ENCODE measurements at regions not wholly inside any gene's neighbourhood (a gene's known extent, or its start where the extent isn't known, plus 50 kb on each side); places are given as distances from the start of the nearest gene placed in this dataset.
"Not testable (repeated sequence)": the region's sequence is repeated elsewhere in the genome, so short reads cannot be mapped to it uniquely, and the experiment has no call there.

GRCh38 chr4:33064238-33064637 lies 2344.1 kb downstream of the PCDH7 start:
- DNase-seq, result no peak

GRCh38 chr4:33065749-33066148 lies 2345.6 kb downstream of the PCDH7 start:
- DNase-seq, result no peak

GRCh38 chr4:33067221-33067620 lies 2347.1 kb downstream of the PCDH7 start:
- DNase-seq, result no peak

GRCh38 chr4:33068539-33068938 lies 2348.4 kb downstream of the PCDH7 start:
- DNase-seq, result no peak

- no peak for DNase-seq
Observed at GRCh38 chr4:33071535-33071934, 2351.4 kb downstream of the PCDH7 start.

DNA sequence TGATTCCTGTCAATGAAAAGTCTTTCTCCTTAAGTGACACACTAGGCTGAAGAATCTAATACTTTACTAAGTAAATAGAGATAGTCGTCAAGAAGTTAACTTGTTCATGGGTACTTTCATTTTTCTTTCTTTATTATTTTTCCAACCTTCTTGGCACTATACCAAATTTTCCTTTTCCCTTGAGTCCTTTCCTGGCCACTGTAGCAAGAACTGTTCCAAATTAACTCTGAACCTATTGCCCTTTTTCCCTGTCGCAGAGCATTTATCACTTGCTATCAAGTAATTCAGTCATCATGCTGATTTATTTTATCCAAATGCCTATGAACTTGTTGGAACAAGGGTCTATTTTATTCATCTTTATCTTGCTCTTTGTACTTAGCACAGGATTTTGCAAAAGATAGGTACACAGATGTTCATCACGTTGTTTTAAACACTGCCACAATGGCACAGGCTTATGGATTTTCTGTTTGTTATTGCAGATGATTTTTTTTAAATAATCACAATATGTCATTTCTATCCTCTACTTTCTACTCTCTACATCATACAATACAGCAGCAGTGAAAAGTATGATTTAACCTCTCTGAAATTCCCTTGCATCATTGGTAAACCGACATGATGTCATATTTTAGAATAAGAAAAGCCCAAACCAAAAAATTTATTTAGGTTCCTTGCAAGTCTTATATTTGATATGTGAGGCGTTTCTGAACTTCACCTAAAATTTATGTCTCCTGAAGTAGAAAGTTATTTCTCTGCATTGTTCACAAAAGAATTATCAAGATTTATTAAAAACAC lies 2352.3 kb downstream of the PCDH7 start:
- DNase-seq, result no peak

DNA sequence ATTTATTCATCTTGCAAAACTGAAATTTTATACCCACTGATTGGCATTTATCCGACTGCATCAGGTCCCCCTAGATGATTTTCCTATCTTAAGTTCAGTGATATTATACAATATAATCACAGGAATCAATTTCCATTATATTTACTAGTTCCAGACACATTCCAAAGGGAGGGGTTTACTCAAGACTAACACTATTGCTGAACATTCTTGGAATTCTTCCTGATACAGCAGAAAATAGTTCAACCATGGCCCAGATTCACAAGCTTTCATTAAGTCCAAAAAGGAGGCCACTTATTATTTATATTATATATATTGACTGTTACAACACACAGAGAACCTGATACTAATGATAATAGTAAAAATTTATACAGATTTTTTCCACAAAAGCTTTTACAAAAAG lies 2353.6 kb downstream of the PCDH7 start:
- DNase-seq, result no peak

DNA sequence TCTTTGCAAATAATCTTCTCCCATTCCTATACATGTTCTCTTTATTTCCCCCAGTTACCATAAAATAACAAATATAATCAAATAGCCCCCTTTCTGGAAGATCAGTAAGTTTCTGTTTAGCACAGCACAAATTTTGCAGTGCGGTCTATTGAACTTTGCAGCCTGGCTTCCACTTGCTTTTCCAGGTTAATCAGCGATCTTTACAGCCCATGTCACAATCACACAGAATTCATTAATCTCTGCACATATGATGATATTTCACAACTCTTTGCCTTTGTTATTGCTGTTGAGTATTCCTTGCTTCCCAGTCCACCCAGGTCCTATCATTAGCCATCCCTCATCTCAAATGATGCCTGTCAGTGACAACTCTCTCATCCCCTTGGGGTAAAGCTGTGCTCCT lies 2358.0 kb downstream of the PCDH7 start:
- no peak for DNase-seq

GRCh38 chr4:33080275-33080674 lies 2360.1 kb downstream of the PCDH7 start:
- no peak for DNase-seq

DNA sequence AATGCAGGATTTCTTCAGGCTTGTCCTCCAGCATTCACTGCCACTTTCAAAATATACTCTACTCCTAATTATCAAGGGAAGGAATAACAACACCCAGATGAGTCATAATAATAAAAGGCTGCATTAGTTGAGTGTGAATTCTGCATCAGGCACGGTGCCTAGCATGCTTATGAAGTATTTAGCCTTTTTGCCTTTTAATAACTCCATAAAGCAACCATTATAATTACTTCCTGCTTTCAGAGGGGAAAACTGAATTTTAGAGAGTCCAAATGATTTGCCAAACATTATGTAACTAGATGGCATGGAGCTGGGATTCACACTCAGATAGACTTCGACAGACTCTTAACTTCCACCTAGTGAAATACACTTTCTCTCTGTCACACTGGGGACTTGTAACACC lies 2365.5 kb downstream of the PCDH7 start:
- no peak for DNase-seq

DNA sequence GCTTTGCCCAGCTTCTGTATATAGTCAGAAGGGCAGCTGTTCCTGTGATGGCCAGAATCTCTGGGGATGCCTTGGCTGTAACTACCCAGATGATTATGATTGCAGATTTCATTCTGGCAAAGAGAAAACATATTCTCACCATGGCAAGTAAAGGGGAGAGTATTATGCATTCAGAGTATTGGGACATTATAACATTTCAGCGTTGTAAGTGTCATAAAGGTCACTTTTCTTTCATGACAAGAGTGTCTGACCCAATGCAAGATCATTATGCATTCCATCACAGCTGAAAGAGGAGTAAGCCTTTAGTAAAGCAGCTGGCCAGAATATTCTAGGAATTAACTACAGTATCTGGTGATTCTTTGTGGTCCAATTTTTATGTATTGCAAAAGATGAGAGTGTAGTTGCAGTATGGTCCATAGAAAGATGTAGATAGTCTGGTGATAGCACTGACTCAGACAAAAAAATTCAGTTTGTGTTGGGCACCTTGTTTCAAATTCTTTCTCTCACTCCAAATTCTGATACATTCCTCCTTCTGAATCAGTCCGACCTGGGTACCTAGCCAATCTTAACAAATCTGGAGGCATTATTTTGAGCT lies 2366.3 kb downstream of the PCDH7 start:
- DNase-seq, result no peak

- no peak for DNase-seq
Observed at GRCh38 chr4:33088713-33089112, 2368.5 kb downstream of the PCDH7 start.

DNA sequence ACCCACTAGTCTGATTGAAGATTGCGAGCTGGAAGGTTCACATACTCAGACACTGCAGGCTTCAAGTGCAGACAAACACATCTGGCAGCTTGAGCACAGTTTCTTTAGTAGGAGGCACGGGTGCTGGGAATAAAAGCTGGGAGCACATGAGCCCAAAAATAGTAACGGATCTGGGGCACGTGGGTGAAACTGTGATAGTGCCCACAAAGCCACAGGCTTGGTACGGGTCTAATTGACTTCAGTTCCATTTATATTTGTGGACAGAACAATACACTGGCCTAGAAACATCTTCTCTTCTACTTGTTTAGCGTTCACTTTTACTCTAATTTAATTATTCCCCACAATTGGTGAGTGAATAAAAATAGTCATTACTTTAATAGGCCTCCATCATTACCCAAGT lies 2370.7 kb downstream of the PCDH7 start:
- no peak for DNase-seq

DNA sequence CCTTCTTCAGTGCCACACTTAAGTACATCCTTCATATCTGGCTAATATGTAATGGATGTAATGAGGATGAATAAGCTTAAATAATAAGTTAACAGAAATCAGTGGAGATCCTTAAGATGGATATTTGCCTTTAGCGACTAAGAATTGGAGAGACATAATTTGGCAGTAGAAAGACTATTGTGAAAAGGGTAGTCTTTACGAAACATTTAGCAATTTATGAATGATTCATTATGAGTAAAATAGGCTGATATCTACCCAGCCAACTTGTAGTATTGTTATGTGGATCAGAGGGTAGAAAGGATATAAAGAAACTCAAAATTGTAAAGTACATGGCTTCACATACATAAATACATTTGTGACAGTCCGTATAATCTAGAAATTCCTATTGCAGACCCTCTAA lies 2371.8 kb downstream of the PCDH7 start:
- DNase-seq, result no peak

- DNase-seq, result no peak
Observed at GRCh38 chr4:33104273-33104672, 2384.1 kb downstream of the PCDH7 start.

DNA sequence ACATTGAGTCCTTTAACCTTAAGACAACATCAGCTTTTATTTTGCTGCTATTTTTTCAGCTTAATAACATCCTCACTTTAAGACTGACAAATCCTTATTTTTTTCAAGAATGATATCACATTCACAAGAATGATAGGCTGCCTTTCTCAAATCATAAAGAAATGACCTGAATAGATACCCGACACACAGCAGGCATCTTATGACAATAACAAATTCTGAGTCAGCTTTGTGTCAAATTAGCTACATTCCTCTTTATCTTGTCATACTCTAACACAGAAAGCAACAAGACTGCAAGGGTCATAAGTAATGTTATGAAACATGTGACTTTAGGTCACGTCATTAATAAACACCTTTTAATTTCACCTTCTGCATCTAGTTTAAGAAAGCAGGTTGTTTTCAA lies 2387.6 kb downstream of the PCDH7 start:
- DNase-seq, result no peak

DNA sequence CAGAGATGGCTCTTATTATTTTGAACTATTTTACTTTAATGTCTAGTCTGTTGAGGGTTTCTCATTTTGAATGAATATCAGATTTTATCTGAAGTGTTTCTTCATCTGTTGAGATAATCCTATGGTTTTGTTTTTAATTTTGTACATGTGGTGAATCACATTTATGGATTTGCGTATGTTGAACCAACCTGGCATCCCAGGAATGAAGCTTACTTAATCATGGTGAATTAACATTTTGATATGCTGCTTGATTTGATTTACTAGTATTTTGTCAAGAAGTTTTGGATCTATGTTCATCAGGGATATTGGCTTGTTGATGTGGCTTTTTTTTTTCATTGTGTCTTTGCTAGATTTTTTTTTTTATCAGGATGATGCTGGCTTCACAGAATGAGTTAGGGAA lies 2390.9 kb downstream of the PCDH7 start:
- no peak for DNase-seq

DNA sequence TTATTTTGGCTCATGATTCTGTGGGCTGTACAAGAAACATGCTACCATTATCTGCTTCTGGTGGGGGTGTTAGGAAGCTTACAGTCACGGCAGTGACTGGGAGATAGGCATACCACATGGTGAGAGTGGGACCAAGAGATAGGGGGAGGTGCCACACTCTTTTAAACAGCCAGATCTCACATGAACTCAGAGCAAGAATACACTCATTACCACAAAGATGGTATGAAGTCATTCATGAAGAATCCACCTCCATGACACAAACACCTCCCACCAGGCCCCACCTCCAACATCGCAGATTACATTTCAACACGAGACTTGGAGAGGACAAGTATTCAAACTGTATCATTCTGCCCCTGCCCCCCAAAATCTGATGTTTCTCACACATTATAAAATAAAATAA lies 2396.7 kb downstream of the PCDH7 start:
- DNase-seq, result no peak

- no peak for DNase-seq
Observed at GRCh38 chr4:33126002-33126401, 2405.8 kb downstream of the PCDH7 start.

DNA sequence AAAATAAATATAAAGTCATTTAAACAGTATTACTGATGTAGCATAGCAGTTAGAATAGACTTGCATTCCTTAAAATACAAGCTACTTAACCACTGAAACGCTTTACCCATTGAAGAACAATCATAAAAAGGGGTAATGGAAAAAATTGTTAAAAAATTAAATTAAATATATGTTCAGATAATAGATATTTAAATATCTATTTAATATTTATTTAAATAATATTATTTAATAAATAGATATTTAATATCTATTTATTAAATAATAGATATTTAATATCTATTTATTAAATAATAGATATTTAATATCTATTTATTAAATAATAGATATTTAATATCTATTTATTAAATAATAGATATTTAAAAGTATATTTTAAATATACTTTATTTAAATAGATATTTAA lies 2410.5 kb downstream of the PCDH7 start:
- DNase-seq, result not testable (repeated sequence)

DNA sequence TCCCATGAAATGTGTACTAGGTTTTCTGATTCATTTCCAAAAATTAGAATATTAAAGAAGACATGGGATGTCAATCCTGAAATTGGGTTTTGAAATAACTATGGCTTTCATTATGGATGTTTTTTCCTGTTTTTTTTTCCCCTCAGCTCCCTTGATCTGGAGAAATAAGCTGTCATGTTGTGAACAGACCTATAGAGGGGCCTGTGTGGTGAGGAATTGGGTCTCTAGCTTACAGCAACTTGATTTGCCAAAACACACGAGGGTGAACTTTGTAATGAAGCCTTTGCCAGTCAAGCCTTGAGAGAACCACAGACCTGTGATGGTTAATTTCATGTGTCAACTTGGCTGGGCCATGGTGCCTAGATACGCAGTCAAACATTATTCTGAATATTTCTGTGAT lies 2413.6 kb downstream of the PCDH7 start:
- DNase-seq, result no peak

DNA sequence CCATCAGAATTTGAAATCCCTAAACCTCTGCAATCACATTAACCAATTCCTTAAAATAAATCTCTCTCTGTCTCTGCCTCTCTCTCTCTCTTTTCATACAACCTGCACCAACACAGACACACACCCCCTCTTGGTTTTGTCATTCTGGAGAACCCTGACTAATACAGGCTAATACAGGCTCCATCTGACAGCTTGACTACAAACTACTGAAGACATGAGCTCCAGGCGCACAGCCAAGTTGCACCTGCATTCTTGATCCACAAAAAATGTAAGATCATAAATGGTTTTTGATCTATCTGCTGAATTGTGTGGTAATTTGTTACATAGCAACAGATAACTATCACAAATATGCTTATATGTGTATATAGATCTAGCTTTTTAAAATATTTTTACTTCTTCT lies 2414.2 kb downstream of the PCDH7 start:
- no peak for DNase-seq

GRCh38 chr4:33149658-33150524 lies 2429.7 kb downstream of the PCDH7 start:
- no peak for DNase-seq

GRCh38 chr4:33150525-33150910 lies 2430.3 kb downstream of the PCDH7 start:
- no peak for DNase-seq
